NCI-H69 (cell line): ENCODE measurements at regions not wholly inside any gene's neighbourhood (a gene's known extent, or its start where the extent isn't known, plus 50 kb on each side); places are given as distances from the start of the nearest gene placed in this dataset.

Experiments used
- DNase-seq: peaks from one replicate; lab custom pipeline; 2025; lab: John Stamatoyannopoulos, UW

- DNase-seq = no peak
Observed at GRCh38 chr17:74049167-74049966, 154.1 kb upstream of the RPL38 start.

GRCh38 chr17:74049967-74050458 is 153.5 kb upstream of the RPL38 start:
- no peak for DNase-seq

DNA sequence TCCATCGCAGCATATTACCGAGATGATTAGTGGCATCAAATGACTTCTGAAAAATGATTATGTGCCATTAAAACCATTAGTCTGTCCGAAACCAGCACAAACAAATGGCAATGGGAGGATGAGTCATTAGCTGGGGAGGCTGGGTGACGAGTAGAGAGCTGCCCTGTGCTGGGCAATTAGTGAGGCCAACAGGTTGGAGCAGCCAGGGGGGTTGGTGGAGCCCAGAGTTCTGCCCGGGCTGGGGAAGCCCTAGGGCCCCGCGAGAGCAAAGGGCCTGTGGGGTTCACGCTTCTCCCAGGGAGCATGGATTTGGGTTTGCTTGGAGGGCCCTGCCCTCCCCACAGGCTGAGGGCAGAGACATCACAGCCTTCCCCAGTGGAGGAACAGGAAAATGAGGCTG is 152.1 kb upstream of the RPL38 start:
- peak; percentile 56 for DNase-seq

GRCh38 chr17:74052993-74053711 is 150.3 kb upstream of the RPL38 start:
- no peak for DNase-seq

GRCh38 chr17:74053712-74054078 is 149.8 kb upstream of the RPL38 start:
- DNase-seq = no peak

DNA sequence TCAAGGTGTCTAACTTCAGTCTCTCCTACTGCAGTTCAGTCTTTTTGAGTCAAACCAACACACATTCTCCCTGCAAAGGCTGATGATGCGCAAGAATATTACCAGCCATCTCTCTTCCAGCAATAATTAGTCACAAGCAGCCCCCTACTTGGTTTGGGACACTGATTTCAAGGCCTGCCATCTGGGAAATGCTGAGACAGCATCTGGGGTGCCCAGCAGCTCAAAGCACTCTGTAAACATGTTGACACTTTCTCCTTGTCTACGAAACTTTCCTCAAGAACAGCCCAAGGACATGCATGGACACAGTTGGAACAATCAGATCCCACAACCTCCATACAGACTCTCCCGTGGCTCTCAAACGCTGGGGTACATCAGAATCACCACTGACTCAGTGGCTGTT is 149.2 kb upstream of the RPL38 start:
- DNase-seq = no peak

- no peak for DNase-seq
Observed at GRCh38 chr17:74055508-74056160, 147.8 kb upstream of the RPL38 start.

GRCh38 chr17:74059479-74060240 is 143.8 kb upstream of the RPL38 start:
- DNase-seq = peak; percentile 65

DNA sequence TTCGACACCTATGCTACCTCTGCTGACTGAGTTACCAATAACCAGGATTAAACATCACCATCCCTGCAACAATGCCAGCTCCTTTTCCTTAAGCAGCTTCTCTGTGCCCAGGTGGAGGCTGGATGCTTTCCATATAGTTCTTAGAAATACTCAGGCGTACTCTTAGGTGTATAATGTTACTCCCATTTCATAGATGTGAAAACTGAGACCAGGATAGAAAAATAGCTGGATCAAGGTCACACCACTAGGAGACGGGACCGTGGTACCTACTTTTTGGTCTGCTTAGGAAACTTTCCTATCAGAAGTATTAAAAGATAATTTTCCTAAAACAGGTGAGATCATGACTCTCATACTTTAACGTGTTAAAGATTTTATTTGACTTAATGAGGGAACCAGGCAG is 141.7 kb upstream of the RPL38 start:
- no peak for DNase-seq

- no peak for DNase-seq
Observed at GRCh38 chr17:74062234-74062633, 141.2 kb upstream of the RPL38 start.

DNA sequence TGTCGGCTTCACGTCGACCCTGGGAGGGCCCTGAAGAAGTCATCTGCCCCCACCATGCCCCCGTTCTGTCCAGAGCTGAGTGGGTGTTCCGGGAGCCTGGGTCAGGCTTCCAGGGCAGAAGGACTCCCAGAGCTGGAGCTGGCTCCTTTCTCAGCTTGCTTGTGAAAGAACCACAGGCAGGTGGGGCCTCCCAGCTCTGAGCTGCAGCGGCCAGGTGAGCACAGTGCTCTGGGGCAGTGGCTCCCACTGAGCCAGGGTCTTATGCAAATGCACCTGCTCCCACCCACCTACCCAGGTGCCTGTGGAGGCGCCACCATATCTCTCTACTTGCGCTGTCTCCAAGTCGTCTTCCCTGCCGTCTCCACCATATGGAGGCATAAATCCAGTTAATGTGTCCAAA is 140.0 kb upstream of the RPL38 start:
- no peak for DNase-seq

DNA sequence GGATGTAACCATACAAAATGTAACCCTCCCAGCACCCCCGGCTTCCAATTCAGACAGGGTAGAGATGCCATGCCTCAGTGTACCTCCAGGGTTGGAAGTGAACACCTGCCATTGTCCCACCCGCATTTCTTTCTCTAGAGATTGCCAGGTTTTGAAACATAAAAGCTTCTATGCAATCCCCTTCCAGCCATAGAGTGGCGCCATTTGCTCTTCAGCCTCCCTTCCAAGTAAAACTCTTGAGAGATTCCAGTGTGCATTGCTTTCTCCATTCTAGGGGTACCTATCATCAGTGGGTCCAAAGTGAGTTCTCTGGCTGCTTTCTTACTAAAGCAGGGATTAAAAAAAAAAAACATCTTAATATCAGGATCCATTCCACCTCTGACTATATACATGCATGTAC is 133.1 kb upstream of the RPL38 start:
- no peak for DNase-seq

- DNase-seq = no peak
Observed at GRCh38 chr17:74070998-74071679, 132.3 kb upstream of the RPL38 start.

DNA sequence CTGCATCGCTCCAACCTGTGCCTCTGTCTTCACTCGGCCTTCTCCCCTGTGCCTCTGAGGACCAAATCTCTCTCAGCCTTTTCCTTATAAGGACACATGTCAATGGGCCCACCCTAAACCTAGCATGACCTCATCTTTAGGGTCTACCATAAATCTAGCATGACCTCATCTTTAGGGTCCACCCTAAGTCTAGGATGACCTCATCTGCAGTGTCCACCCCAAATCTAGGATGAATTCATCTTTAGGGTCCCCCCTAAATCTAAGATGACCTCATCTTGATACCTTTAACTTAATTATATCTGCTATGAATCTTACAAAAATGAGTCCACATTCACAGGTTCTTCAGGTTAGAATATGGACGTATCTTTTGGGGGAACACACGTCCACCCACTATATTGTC is 131.1 kb upstream of the RPL38 start:
- DNase-seq = no peak

DNA sequence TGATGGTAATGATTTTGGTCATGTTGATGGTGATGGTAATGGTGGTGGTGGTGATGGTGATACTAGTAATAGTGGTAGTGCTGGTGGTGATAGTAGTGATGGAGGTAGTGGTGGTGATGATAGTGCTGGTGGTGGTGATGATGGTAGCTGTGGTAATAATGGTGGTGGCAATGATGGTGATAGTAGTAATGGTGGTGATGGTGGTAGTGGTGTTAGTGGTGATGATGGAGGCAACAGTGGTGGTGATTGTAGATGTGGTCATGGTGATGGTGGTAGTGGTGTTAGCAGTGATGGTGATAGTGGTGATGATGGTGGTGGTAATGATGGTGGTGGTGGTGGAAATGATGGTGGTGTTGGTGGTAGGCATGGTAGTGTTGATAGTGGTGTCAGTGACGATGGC is 127.0 kb upstream of the RPL38 start:
- no peak for DNase-seq

DNA sequence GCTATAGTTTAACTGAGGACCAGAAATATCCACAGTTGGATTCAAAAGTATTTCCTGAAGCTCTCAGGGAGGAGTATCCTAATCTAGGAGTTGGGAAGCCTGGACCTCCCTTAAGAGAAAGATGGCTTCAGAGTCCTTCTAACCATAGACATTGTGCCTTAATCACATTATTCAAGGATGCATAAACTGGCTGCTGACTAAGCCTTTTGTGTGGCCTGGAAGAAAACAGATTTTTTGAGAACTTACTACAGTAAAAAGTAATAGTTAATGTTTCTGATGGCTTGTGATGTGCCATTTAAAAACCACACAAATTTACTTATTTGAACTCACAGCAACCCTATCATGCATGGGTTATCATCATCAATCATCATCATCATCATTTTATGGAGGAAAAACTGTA is 126.2 kb upstream of the RPL38 start:
- DNase-seq = no peak

DNA sequence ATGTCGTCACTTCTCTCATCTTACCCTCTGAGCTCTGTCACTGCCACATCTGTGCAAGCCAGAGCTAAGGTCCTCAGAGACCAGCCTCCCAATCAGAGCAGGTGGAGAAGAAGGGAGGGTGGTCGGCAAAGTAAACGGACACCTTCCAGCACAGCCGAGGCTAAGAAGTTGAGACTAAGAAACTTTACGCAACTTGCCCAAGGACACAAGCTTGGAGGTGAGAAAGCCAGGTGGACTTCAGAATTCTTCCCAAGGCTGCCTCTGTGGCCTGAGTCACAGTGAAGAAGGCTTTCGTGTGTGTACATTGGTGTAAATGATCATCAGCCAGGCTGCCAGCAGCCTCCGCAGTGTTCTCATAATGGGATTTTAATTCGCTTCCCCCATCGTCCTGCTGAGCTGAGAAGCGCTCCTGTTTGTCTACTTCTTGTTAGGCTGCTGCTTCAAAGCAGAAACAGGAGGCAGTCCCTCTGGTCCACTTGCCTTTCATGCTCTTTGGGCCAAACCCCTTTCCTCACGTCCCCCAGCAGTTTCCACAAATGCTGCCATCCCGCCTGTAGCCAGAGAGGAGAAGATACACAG is 125.0 kb upstream of the RPL38 start:
- peak; percentile 46 for DNase-seq

DNA sequence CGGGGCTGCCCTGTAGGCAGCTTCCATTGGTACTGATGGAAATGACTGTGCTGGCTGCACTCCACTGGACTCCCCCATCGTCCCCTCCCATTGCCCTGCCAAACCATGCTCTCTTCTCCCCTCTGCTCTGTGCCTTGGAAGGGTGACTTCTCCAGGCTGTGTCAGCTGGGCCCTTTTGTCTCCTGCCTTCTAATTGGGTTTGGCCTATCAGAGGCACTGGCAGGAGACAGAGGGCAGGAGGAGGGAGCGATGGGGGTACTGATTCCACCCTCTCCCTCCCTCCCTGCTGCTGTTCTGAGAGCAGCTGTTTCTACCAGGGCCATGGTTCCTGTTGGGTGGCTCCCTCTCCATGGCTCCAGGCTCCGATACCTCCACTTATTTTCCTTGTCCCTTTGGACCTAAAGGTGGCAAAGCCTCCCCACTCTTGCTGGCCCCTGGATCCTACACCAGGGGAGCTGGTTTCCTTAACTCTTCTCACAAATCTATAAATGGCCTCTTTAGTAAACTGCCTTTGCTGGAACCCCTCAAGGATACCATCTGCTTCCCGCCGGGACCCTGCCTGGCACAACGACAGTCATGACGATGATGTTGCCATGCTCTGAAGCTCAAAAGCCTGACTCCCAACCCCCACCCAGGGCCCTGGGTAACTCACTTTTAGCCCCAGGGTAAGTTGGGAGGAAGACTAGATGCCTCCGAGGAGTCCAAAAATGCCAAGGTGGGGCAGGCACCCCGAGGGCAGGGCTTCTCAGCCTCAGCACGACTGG is 123.8 kb upstream of the RPL38 start:
- no peak for DNase-seq

DNA sequence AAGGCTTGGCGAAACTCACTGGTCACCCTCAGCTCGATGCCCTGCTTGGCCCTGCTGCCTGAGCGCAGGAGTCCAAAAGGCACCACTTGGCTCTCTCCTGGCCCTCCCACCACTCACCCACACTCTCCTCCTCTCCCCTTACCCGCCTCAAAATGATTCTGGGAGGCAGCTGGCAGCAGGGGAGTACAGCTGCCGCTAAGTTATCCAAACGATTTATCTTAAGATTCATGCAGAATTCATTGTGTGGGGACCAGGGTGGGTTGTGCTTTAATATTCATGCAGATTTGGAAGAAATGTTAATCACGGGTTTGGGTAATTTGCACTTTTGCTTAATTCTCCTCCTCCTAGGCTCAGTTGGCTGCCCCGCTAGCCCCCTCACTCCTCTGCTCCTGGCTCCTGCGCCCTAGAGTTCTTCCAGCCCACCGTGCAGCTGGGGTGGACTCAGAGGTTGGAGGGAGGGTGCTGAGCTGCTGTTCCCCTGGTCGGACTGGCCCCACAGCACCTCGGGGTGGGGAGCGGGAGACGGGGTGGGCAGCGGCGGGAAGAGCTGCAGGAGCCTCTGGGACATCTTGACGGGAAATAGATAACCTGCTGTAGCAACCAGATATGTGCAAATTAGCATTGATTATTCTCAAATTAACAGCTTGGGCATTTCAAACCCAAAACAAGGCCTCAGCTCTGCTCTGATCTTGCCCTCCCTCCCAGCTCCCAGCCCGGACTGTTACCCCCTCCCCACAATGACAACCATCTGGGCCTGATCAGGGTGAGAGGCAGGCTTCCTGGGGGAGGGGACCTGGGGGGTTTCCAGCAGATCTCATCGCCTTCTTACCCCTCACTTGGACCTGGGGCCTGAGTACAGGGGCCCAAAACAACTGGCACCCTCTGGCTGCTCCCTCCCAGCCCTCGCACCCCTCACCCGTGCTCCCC is 122.6 kb upstream of the RPL38 start:
- no peak for DNase-seq
